ENCODE measurements at regions not wholly inside any gene's neighbourhood (a gene's known extent, or its start where the extent isn't known, plus 50 kb on each side); places are given as distances from the start of the nearest gene placed in this dataset.
A peak's percentile ranks its signal among the peaks of the same experiment; 100 is the strongest.

DNA sequence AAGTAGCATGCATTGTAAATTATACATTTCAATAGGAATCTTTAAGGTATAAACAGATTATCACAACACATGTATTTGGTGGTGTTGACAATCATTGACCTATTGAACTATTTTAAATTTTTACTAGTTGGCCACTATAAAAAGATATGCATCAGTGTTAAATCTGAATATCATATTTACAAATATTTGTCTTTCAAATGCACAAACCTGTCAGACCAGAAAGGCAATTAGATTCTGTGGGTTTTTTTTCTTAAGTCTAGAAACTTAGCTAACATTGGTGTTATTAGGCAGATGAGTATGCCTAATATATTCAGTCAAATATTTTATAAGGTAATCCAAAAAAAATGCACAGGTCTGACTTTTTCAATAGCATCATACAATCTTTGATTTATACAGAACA lies 241.4 kb upstream of the DGKB start:
- DNase-seq (ENCODE audit: low read depth in 2 of 2) = no peak

DNA sequence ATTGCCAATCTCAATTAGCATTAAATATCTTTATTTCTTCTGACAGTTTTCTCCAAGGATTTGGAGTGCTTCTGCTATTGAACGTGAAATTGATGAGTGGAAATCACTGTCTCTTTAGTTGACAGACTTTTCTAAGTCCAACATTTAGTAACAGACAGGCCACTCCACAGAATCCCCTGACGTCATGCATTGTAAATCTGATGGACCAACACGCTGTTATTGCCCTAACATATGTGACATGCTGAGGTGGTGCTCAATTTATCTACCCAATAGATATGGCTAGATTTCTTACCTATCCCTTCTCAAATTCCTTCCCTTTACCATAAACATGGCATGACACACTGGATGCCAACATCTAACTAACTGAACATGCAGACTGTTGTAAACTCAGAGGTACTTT lies 240.6 kb upstream of the DGKB start:
- DNase-seq (ENCODE audit: low read depth in 2 of 2) = no peak

GRCh38 chr7:15140431-15140830 lies 237.9 kb upstream of the DGKB start:
- no peak for DNase-seq (ENCODE audit: low read depth in 2 of 2)

GRCh38 chr7:15131661-15132060 lies 229.1 kb upstream of the DGKB start:
- DNase-seq (ENCODE audit: low read depth in 2 of 2) = no peak

DNA sequence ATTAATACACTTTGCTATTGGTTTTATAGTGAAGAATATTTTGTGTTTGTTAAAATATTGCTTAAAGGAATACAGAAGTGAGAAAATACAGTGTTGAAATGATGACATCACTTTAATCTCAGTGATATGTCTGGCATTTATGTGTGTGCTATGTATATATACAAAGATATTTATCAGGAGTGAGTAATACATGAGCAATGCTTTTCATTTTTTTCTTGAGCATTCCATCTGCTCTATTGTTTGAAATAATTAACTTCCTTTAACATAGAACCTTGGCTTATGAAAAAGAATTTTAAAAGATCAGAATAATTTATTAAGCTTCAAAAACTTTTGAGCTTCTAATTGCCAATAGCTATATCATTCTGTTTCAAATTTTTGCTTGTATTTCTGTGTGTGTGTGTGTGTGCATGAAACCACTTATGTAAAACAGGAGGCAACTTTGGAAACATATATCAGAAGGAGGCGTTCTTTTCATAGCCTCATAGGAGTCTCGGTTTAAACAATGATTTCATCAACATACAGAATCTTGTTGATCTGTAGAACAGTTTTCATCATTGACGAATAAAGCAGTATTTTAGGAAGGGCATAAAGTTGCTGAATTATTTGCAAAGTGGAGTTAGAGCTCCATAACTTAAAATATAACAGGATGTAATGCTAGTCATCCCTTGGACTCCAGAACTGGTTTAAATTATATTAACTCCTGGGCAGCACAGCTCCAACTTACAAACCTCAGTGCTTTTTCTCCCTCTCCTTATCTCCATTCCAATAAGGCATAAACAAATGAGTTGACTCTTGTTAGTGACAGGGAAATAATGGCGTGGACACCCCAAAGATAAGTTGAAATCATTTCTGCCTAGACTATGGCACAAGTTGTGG lies 228.4 kb upstream of the DGKB start:
- peak; percentile 11 to 78 for DNase-seq (ENCODE audit: low read depth in 2 of 2)

- DNase-seq (ENCODE audit: low read depth in 2 of 2) = no peak
Observed at GRCh38 chr7:15128716-15129115, 226.2 kb upstream of the DGKB start.

DNA sequence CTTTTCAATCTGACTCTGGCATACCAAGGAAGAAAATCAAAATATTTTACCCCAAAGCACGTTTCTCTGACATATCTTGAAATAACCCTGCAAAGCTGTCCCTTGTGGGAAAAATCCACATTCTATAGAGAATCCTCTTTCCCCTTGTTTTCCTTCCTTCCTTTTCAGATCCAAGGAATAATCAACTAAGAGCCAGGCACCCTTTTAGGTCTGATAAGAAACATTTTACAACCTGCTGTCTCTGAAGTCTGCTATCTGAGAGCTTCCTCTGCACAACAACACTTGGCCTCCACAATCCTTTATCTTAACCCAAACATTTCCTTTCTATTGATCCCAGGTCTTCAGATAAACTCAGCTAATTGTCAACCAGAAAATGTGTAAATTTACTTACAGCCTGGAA lies 224.1 kb upstream of the DGKB start:
- peak in 1 of 2 donors; percentile 31 for DNase-seq (ENCODE audit: low read depth in 2 of 2)

DNA sequence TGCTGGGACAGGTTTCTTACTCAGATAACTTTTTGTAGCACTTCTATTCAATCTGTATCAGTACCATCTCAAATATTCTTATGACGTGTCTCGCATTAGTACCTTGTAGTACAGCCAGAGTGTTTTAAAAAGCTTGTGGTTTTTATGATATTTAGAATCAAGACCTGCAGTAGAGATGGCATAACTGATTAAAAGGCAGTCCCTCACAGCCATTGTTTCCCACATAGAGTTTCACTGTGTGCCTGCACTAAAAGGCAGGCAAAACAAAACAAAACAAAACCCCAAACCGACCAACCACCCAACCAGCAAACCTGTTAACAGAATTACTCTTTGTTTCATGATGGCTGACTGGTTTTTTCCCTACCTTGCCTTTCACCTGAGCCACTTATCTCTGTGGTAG lies 221.3 kb upstream of the DGKB start:
- no peak for DNase-seq (ENCODE audit: low read depth in 2 of 2)

- DNase-seq (ENCODE audit: low read depth in 2 of 2) = no peak
Observed at GRCh38 chr7:15113752-15114151, 211.2 kb upstream of the DGKB start.

- no peak for DNase-seq (ENCODE audit: low read depth in 2 of 2)
Observed at GRCh38 chr7:15105711-15106110, 203.2 kb upstream of the DGKB start.

DNA sequence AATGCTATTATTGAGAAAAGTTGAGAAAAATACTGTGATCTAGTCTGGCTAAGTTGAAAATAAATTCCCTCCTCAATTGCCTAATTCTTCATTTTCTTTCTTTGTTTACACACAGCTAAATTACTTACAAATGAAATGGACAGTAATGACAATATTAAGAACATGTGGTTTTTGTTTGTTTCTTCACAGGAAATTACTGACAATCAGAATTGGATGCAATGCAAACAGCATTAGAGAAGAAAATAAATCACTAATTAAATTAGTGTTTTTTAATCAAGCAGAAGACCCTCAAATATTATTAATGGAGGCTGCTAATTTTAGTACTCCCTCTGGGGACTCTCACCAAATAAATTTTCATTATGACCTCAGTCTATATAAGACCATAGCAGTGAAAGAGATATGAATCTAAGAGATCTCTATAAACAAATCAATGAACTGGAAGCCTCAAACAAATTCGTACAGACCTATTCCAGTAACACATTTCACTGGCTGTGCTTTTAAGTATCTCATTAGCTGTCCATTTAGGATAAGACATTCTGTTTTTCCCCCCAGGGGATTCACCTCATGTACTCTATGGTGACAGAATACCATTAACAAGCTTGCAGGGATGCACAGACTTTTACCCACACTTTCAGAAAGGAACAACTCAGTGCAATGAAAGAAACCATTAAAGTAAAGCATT lies 202.0 kb upstream of the DGKB start:
- no peak for DNase-seq (ENCODE audit: low read depth in 2 of 2)

GRCh38 chr7:15099074-15099473 lies 196.5 kb upstream of the DGKB start:
- no peak for DNase-seq (ENCODE audit: low read depth in 2 of 2)

DNA sequence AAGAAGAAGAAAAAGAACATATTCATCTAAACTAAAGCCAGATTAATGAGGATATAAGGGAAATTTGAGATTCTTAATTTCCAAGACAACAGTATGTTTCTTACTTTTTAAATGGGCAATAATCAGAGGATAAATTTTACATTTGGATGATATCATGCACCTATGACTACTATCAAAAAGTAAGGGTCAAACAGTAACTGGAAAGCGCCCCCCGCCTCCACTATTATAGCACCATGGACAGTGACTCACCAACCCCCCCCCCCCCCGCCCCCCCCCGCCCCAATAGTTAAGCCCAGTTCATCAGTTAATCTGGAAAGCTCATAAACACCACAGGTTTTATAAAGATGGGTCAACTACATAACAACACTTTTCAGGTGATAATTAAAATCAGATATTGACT lies 194.3 kb upstream of the DGKB start:
- no peak for DNase-seq (ENCODE audit: low read depth in 2 of 2)

- DNase-seq (ENCODE audit: low read depth in 2 of 2) = no peak
Observed at GRCh38 chr7:15094989-15095388, 192.4 kb upstream of the DGKB start.

GRCh38 chr7:15087771-15088170 lies 185.2 kb upstream of the DGKB start:
- DNase-seq (ENCODE audit: low read depth in 2 of 2) = no peak

DNA sequence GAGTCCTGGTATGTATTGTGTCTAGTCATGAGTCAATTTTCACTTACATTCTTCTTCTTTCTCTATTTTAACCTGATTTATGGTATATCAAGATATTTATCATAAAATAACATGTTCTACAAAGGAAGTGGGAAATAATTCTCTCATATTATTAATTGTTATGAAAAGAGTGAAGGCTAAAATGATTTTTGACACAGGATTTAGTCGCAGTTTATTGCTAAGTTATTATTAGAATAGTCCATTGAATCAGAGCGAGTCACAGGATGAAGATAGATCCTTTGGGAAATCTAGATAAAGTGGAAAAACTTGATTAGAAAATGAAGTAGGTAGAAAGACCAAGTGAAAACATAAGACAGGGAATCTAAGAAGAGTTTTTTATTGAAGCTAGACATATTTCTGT lies 184.3 kb upstream of the DGKB start:
- no peak for DNase-seq (ENCODE audit: low read depth in 2 of 2)

DNA sequence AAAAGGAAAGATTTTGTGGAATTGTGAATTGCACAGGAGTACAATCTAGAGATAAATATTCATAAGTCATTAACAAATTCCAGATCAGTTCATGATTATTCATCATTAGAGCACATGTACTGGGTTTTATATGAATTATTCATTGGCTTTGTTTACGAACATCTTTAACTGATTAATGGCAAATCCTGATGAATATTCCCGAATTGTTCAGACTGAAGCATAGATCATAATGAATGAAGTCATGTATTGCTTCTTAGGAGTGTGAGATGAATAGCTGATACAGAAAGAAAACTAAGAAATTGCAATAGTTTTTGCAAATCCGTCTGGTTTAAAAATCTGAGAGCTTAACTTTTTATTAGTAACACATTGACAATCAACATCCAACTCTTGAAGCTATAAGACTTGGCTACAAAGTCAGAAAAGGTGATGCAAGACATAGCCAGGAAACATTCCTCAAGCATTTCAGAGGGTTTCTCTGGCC lies 183.6 kb upstream of the DGKB start:
- DNase-seq (ENCODE audit: low read depth in 2 of 2) = no peak

DNA sequence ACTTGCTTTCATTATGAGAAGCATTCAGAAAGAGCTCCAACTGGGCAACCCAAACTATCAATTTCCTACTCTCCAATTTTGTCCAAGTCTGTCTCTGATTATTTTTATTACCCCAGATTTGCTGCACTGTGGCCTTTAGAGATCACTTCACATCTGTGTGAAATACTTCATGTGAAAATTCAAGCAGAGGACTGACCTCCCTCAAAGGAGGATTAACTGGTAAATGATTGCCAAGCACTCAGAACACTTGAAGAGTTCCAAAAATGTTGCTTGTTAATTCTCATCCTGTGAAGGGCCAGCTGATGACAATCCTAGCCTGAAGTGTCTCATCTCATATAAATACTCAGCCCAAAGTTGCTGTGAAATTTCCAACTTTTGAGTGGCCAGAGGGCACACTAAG lies 182.8 kb upstream of the DGKB start:
- no peak for DNase-seq (ENCODE audit: low read depth in 2 of 2)

DNA sequence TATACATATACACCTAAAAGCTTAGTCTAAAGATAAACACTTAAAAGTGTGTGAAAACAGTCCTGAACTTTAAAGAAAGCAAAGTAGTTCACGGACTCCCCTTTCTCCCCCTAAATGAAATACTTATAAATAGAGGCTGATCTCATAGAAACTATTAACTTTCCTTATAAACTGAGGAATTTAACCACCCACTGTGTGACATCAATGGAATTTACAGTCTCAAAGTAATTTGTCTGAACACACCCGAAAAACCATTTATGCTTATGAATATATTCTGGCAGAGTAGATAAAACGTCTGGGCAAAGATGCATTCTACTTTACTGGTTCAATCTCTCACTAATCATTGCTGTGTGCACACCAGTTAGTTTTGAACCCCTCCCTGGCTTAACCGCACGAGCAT lies 181.8 kb upstream of the DGKB start:
- DNase-seq (ENCODE audit: low read depth in 2 of 2) = no peak

DNA sequence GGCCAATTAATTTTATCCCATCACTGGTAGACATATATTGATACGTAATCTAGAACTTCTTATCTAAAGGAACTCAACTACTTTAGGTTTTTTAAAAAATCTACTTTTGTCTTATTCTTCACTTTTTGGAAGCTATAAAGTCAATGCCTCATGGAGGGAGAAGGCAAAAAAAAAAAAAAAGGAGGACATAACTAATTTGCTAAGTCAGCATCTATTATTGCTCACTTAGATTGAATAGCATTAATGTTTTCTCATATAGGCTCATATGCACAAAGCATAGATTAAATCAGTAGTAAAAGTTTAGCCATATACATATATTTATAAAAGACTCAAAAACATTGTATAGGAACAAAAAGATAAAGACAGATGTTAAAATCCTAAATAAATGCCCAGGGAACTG lies 179.3 kb upstream of the DGKB start:
- no peak for DNase-seq (ENCODE audit: low read depth in 2 of 2)

GRCh38 chr7:15073301-15073700 lies 170.8 kb upstream of the DGKB start:
- no peak for DNase-seq (ENCODE audit: low read depth in 2 of 2)

DNA sequence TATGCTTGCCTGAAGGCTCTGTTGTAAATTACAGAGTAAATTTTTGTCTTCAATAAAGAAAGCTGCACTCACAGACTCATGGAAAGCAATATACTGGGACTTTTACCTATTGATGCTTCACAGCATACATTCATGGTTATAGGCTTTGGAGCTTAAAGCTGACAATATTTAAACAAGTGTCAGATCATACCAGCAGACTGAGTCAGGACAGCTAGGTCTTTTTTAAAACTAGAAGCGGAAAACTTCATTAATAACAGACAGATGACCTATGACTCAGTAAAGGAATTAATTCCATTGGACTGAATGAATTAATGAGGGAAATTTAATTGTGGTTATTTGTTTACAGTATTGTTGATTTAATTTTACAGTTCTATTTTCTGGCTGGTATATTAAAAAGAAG lies 165.8 kb upstream of the DGKB start:
- no peak for DNase-seq (ENCODE audit: low read depth in 2 of 2)

DNA sequence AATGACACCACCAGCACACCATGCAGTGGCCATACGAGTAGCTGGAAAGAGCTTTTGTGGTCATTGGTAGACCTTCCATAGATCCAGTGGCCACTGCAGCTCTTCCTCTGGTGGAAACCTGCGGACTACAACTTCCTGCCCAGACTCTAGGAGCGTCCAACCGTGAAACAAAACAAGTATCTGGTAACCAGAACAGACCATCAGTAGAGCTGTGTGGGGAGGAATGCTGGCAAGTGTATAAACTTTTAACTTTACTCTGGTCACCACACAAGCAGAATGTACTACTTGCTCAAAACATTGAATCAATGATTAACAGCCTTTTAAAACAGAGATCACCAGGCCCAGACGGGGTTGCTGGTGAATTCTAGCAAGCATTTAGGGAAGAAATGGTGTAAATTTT lies 154.7 kb upstream of the DGKB start:
- DNase-seq (ENCODE audit: low read depth in 2 of 2) = no peak
